ENCODE measurements at regions not wholly inside any gene's neighbourhood (a gene's known extent, or its start where the extent isn't known, plus 50 kb on each side); places are given as distances from the start of the nearest gene placed in this dataset.

- POLR2A ChIA-PET: no interaction called here
- no peak for FAIRE-seq
Measured at GRCh38 chr9:20186823-20187222, 398.0 kb upstream of the SLC24A2 start.

GRCh38 chr9:20186231-20186630, 397.4 kb upstream of the SLC24A2 start:
- TF ChIP-seq RFX5 (IDR thresholded peaks at IDR 0.05) (no peak), EHMT2 (IDR thresholded peaks at IDR 0.05; ENCODE audit: low read depth) (no peak), FOSB (CRISPR knock-in tag; IDR thresholded peaks at IDR 0.05) (no peak), EHF (CRISPR knock-in tag; IDR thresholded peaks at IDR 0.05) (no peak), EP300 (IDR thresholded peaks at IDR 0.05) (no peak), TFCP2L1 (CRISPR knock-in tag; IDR thresholded peaks at IDR 0.05) (no peak), HEYL (CRISPR knock-in tag; IDR thresholded peaks at IDR 0.05) (no peak), CEBPB (IDR thresholded peaks at IDR 0.05) (no peak), PBX3 (IDR thresholded peaks at IDR 0.05) (no peak), FOXS1 (CRISPR knock-in tag; IDR thresholded peaks at IDR 0.05) (no peak), HES2 (IDR thresholded peaks at IDR 0.05) (no peak), SREBF2 (IDR thresholded peaks at IDR 0.05) (no peak), FOSL2 (IDR thresholded peaks at IDR 0.05) (no peak), FOSL2 (CRISPR knock-in tag; IDR thresholded peaks at IDR 0.05) (no peak), RNF2 (IDR thresholded peaks at IDR 0.05; ENCODE audit: borderline replicate concordance, low read depth) (no peak), MAFK (IDR thresholded peaks at IDR 0.05; ENCODE audit: partially characterized antibody) (no peak)
- no peak for ATAC-seq

More at GRCh38 chr9:20186823-20187222, 398.0 kb upstream of the SLC24A2 start:
- Histone ChIP-seq H3K4me2 (no peak overlapping the region), H3K4me3 (no peak overlapping the region), H3K9me3 (no peaks in the 10 kb centered on the region), H3K4me1 (no peaks in the 10 kb centered on the region), H3K27ac (no peak overlapping the region)
- TF ChIP-seq MAFK (IDR thresholded peaks at IDR 0.05; ENCODE audit: partially characterized antibody): peak; percentile 73
- no peak for TF ChIP-seq GATA3 (IDR thresholded peaks at IDR 0.05; ENCODE audit: borderline replicate concordance)
- no peak for TF ChIP-seq POLR2AphosphoS2 (conservative IDR thresholded peaks at IDR 0.05; ENCODE audit: low read length)
- no peak for TF ChIP-seq HEYL (CRISPR knock-in tag; IDR thresholded peaks at IDR 0.05)
- ATAC-seq (no peak), DNase-seq (ENCODE audit: low read depth in 1 of 2, low spot score in 1 of 2) (no peak)
- CTCF ChIA-PET: no interaction called here

GRCh38 chr9:20184541-20184940, 395.7 kb upstream of the SLC24A2 start:
- TF ChIP-seq CHD2 (IDR thresholded peaks at IDR 0.05; ENCODE audit: low read length, partially characterized antibody): no peak
- no peak for TF ChIP-seq JUNB (IDR thresholded peaks at IDR 0.05)
- TF ChIP-seq EHMT2 (IDR thresholded peaks at IDR 0.05; ENCODE audit: low read depth): no peak
- TF ChIP-seq HOXB5 (CRISPR knock-in tag; IDR thresholded peaks at IDR 0.05): no peak
- H3K4me3 ChIP-seq: no peak overlapping the region
- H3K4me1 ChIP-seq: no peaks in the 10 kb centered on the region
- FAIRE-seq (no peak), ATAC-seq (no peak), DNase-seq (ENCODE audit: low read depth in 1 of 2, low spot score in 1 of 2) (no peak)
- ChIA-PET POLR2A (no interaction called here), CTCF (no interaction called here)
- H3K4me2 ChIP-seq: no peak overlapping the region
- no peaks in the 10 kb centered on the region for H3K9me3 ChIP-seq
- H3K27ac ChIP-seq: no peak overlapping the region

More at GRCh38 chr9:20186231-20186630, 397.4 kb upstream of the SLC24A2 start:
- no peak for DNase-seq (ENCODE audit: low read depth in 1 of 2, low spot score in 1 of 2)
- Histone ChIP-seq H3K9me3 (no peaks in the 10 kb centered on the region), H3K27ac (no peak overlapping the region), H3K4me1 (no peaks in the 10 kb centered on the region), H3K4me3 (no peak overlapping the region), H3K4me2 (no peak overlapping the region)
- whole genome bisulfite sequencing (ENCODE audit: missing lambda C conversion rate): 1% methylated on average over 3 of the region's 3 CpGs
- CTCF ChIA-PET: no interaction called here
- FAIRE-seq: no peak
- POLR2A ChIA-PET: no interaction called here

- CTCF ChIA-PET: no interaction called here
- H3K4me1 ChIP-seq: no peaks in the 10 kb centered on the region
- H3K4me2 ChIP-seq: no peak overlapping the region
- no peak for FAIRE-seq
- POLR2A ChIA-PET: no interaction called here
- no peak overlapping the region for H3K27ac ChIP-seq
- TF ChIP-seq NFE2L2 (conservative IDR thresholded peaks at IDR 0.05; ENCODE audit: low read length) (no peak), KDM1A (IDR thresholded peaks at IDR 0.05; ENCODE audit: low read depth) (no peak), ELK1 (IDR thresholded peaks at IDR 0.05; ENCODE audit: low read depth, low read length) (no peak), RNF2 (IDR thresholded peaks at IDR 0.05; ENCODE audit: borderline replicate concordance, low read depth) (no peak), HDAC2 (IDR thresholded peaks at IDR 0.05) (no peak)
- ATAC-seq: no peak
- DNase-seq (ENCODE audit: low read depth in 1 of 2, low spot score in 1 of 2): no peak
- no peak overlapping the region for H3K4me3 ChIP-seq
- no peaks in the 10 kb centered on the region for H3K9me3 ChIP-seq
Measured at GRCh38 chr9:20178679-20179078, 389.8 kb upstream of the SLC24A2 start.
